ENCODE measurements at regions not wholly inside any gene's neighbourhood (a gene's known extent, or its start where the extent isn't known, plus 50 kb on each side); places are given as distances from the start of the nearest gene placed in this dataset.

GRCh38 chr5:163578652-163579051 is 73.2 kb downstream of the MAT2B start:
- H3K36me3 ChIP-seq (ENCODE audit: control insufficient read depth in 2 of 2, insufficient read depth in 2 of 2, low read length in 1 of 2) = no peaks in the 10 kb centered on the region
- FAIRE-seq (no peak), DNase-seq (ENCODE audit: low read depth, low spot score) (no peak), ATAC-seq (no peak)
- H4K20me1 ChIP-seq (ENCODE audit: control insufficient read depth, insufficient read depth) = no peaks in the 10 kb centered on the region
- no peak overlapping the region for H3K9ac ChIP-seq (ENCODE audit: control insufficient read depth, insufficient read depth, low read length)
- SMC1A ChIA-PET (ENCODE audit: uncharacterized antibody, unreplicated experiment) = interaction anchor here (0.7 kb wide), 1 partner anchor 13 kb away, joined by 3 read pairs; no protein-coding TSS in a partner anchor
- no peak overlapping the region for H2AFZ ChIP-seq (ENCODE audit: control insufficient read depth, low read depth, low read length)
- POLR2A ChIA-PET = no interaction called here
- RAD21 ChIA-PET (ENCODE audit: unreplicated experiment) = no interaction called here
- H3K79me2 ChIP-seq (ENCODE audit: control insufficient read depth, insufficient read depth, low read length) = no peaks in the 10 kb centered on the region
- 75% methylated on average over 5 of the region's 5 CpGs for WGBS (ENCODE audit: insufficient coverage, insufficient replicate concordance, low lambda C conversion rate, missing lambda C conversion rate)
- no peaks in the 10 kb centered on the region for H3K4me1 ChIP-seq (ENCODE audit: control insufficient read depth, insufficient read depth, low read length)
- in situ Hi-C loops (cut with MboI) (no loop called here), intact Hi-C loops (cut with micrococcal nuclease; ENCODE audit: unreplicated experiment) (no loop called here)
- H3K4me3 ChIP-seq = no peak overlapping the region
- H3K27me3 ChIP-seq (replicated peaks in 1 of 2; ENCODE audit: control insufficient read depth in 2 of 2, insufficient read depth in 2 of 2, low read length in 1 of 2) = no peaks in the 10 kb centered on the region; a peak in 1 of 4 replicates
- no peaks in the 10 kb centered on the region for H3K9me3 ChIP-seq (replicated peaks; ENCODE audit: control insufficient read depth, insufficient read depth, low read length)
- CTCF ChIA-PET = interaction anchor here (1.2 kb wide), 1 partner anchor 16 kb away, joined by 3 read pairs; no protein-coding TSS in a partner anchor
- TF ChIP-seq NR2C1 (IDR thresholded peaks at IDR 0.05) (no peak), SMARCA5 (IDR thresholded peaks at IDR 0.05) (no peak), CBX5 (IDR thresholded peaks at IDR 0.05; ENCODE audit: low read depth) (no peak), PML (IDR thresholded peaks at IDR 0.05; ENCODE audit: low read length) (no peak), BHLHE40 (IDR thresholded peaks at IDR 0.05; ENCODE audit: borderline replicate concordance in 1 of 2, low read depth in 2 of 2, low read length in 1 of 2) (no peak), RELB (IDR thresholded peaks at IDR 0.05; ENCODE audit: low read depth) (no peak), ZNF687 (IDR thresholded peaks at IDR 0.05) (no peak), IKZF2 (IDR thresholded peaks at IDR 0.05) (no peak), ZBTB33 (IDR thresholded peaks at IDR 0.05) (no peak), MLLT1 (IDR thresholded peaks at IDR 0.05) (no peak), LARP7 (IDR thresholded peaks at IDR 0.05) (no peak), TCF12 (IDR thresholded peaks at IDR 0.05; ENCODE audit: low read depth, low read length) (no peak), ATF3 (IDR thresholded peaks at IDR 0.05; ENCODE audit: borderline replicate concordance, extremely low read depth, low read depth, low read length) (no peak), HDAC6 (IDR thresholded peaks at IDR 0.05; ENCODE audit: unreplicated experiment) (no peak), GATAD2B (conservative IDR thresholded peaks at IDR 0.05; ENCODE audit: low read depth) (no peak), ZZZ3 (IDR thresholded peaks at IDR 0.05; ENCODE audit: control insufficient read depth, insufficient read length, low read depth) (no peak)
- H3K4me2 ChIP-seq (ENCODE audit: control insufficient read depth, insufficient read depth) = no peak overlapping the region
- no TSS peak for BruUV-seq (replicated peaks)
- no peak overlapping the region for H3K27ac ChIP-seq (ENCODE audit: control insufficient read depth, insufficient read depth)

Data from GM12878 (cell line).